SK-N-SH (cell line): ENCODE measurements at regions not wholly inside any gene's neighbourhood (a gene's known extent, or its start where the extent isn't known, plus 50 kb on each side); places are given as distances from the start of the nearest gene placed in this dataset.

Source experiments
- CTCF ChIA-PET: fragments of 300-600, 350-600 bp; formaldehyde crosslinking; extraction: SDS; loops from one replicate; lab custom pipeline; 2021; lab: Yijun Ruan, JAX
- POLR2A ChIA-PET: fragments of 350-600 bp; sonication (Branson Sonifier 250); formaldehyde crosslinking; extraction: SDS; loops from one replicate; lab custom pipeline; 2020; ENCODE audit warnings: antibody characterized with exemption, inconsistent platforms; lab: Yijun Ruan, JAX
- DNase-seq: peaks from one replicate; pipeline ENCODE4 v3.0.0; 2012
- H2AFZ ChIP-seq: fragments of 200-600 bp; sonication (generic); 2 replicates; pipeline ENCODE4 v1.8.1; 2016; ENCODE audit warnings: antibody characterized with exemption, mild to moderate bottlenecking, low read depth
- H3F3A ChIP-seq: fragments of 200-600 bp; sonication (generic); replicated peaks from 2 replicates; pipeline ENCODE3; 2016; ENCODE audit warnings: antibody characterized with exemption, mild to moderate bottlenecking; ENCODE audit not compliant: insufficient read depth
- H3K27ac ChIP-seq, 2 experiments: fragments of 200-500 bp in 1 of 2; fragments of 200-600 bp in 1 of 2; sonication (Bioruptor generic) in 1 of 2; sonication (generic), shearing (Covaris generic) in 1 of 2; 2 replicates each; pipeline versions ENCODE4 v1.5.1 to v1.6.1; 2014 to 2016; ENCODE audit warnings: low read depth in 2 of 2, inconsistent platforms in 1 of 2, low read length in 1 of 2, mild to moderate bottlenecking in 1 of 2, mixed read lengths in 1 of 2
- H3K27me3 ChIP-seq: fragments of 200-600 bp; sonication (generic), shearing (Covaris generic); 2 replicates; pipeline ENCODE4 v1.6.1; 2016; ENCODE audit warnings: mixed run types; ENCODE audit not compliant: insufficient read depth
- H3K36me3 ChIP-seq, 2 experiments: fragments of 200-500 bp in 1 of 2; fragments of 200-600 bp in 1 of 2; sonication (Bioruptor generic) in 1 of 2; sonication (generic) in 1 of 2; replicated peaks in 1 of 2; 2 replicates each; pipeline versions ENCODE3 to v1.5.1; 2014 to 2016; ENCODE audit warnings: low read length in 1 of 2, mild to moderate bottlenecking in 1 of 2; ENCODE audit not compliant: insufficient read depth in 2 of 2, control insufficient read depth in 1 of 2
- H3K4me1 ChIP-seq, 2 experiments: fragments of 200-500 bp in 1 of 2; fragments of 200-600 bp in 1 of 2; sonication (Bioruptor generic) in 1 of 2; sonication (generic), shearing (Covaris generic) in 1 of 2; 2 replicates each; pipeline versions ENCODE4 v1.5.1 to v1.6.1; 2014 to 2016; ENCODE audit warnings: low read depth in 1 of 2, low read length in 1 of 2, mixed run types in 1 of 2; ENCODE audit not compliant: insufficient read depth in 2 of 2, control insufficient read depth in 1 of 2
- H3K4me2 ChIP-seq: fragments of 200-600 bp; sonication (generic), shearing (Covaris generic); 2 replicates; pipeline ENCODE4 v1.6.1; 2017; ENCODE audit warnings: mixed run types
- H3K4me3 ChIP-seq, 2 experiments: fragments of 200-500 bp in 1 of 2; fragments of 200-600 bp in 1 of 2; sonication (Bioruptor generic) in 1 of 2; sonication (generic), shearing (Covaris generic) in 1 of 2; 2 replicates each; pipeline versions ENCODE4 v1.5.1 to v1.8.1; 2014 to 2016; ENCODE audit warnings: low read depth in 2 of 2, inconsistent platforms in 1 of 2, low read length in 1 of 2, mild to moderate bottlenecking in 1 of 2, mixed read lengths in 1 of 2, moderate library complexity in 1 of 2
- H3K79me2 ChIP-seq: fragments of 200-600 bp; sonication (generic); 2 replicates; pipeline ENCODE4 v1.8.1; 2017; ENCODE audit warnings: mild to moderate bottlenecking; ENCODE audit not compliant: insufficient read depth
- H3K9ac ChIP-seq: fragments of 200-600 bp; sonication (generic); 2 replicates; pipeline ENCODE4 v1.6.1; 2017; ENCODE audit warnings: mixed run types
- H3K9me2 ChIP-seq: fragments of 200-600 bp; sonication (generic); 2 replicates; pipeline ENCODE4 v1.6.1; 2017; ENCODE audit warnings: mixed run types
- H3K9me3 ChIP-seq: fragments of 200-600 bp; sonication (generic); 2 replicates; pipeline ENCODE4 v1.6.1; 2017; ENCODE audit warnings: mixed run types, mild to moderate bottlenecking, moderate library complexity
- H4K20me1 ChIP-seq: fragments of 200-600 bp; sonication (generic); 2 replicates; pipeline ENCODE4 v1.6.1; 2017; ENCODE audit warnings: mild to moderate bottlenecking, mixed run types; ENCODE audit not compliant: insufficient read depth
- CHD2 ChIP-seq: fragments of 150-350 bp; IDR thresholded peaks from 2 replicates; pipeline ENCODE4 v1.6.1; 2018; ENCODE audit warnings: low read length; ENCODE audit not compliant: partially characterized antibody
- ELF1 ChIP-seq: IDR thresholded peaks from 2 replicates; pipeline ENCODE4 v1.4.0; 2012
- EP300 ChIP-seq, 2 experiments: IDR thresholded peaks; 2 replicates each; pipeline versions ENCODE4 v1.4.0 to v1.6.1; 2012; ENCODE audit warnings: borderline replicate concordance in 1 of 2, low read depth in 1 of 2, low read length in 1 of 2
- FOXJ3 ChIP-seq: sonication (generic); formaldehyde crosslinking; IDR thresholded peaks from 2 replicates; pipeline ENCODE4 v1.5.1; 2020; ENCODE audit warnings: mild to moderate bottlenecking, missing genetic modification reagents
- IRF3 ChIP-seq: fragments of 150-350 bp; IDR thresholded peaks from 2 replicates; pipeline ENCODE4 v1.6.1; 2016; ENCODE audit warnings: mild to moderate bottlenecking, low read depth, low read length
- MXI1 ChIP-seq: IDR thresholded peaks from 2 replicates; pipeline ENCODE4 v1.6.1; 2012; ENCODE audit warnings: mild to moderate bottlenecking, low read depth, low read length, improper control_type of control experiment
- NFIC ChIP-seq: IDR thresholded peaks from 2 replicates; pipeline ENCODE4 v1.4.0; 2012; ENCODE audit warnings: borderline replicate concordance
- REST ChIP-seq: IDR thresholded peaks from 2 replicates; pipeline ENCODE4 v1.6.1; 2012; ENCODE audit warnings: mild to moderate bottlenecking, low read depth, low read length, moderate library complexity
- RFX5 ChIP-seq: IDR thresholded peaks from 2 replicates; pipeline ENCODE4 v1.6.1; 2012; ENCODE audit warnings: mild to moderate bottlenecking, improper control_type of control experiment, low read length
- RXRA ChIP-seq: IDR thresholded peaks from 2 replicates; pipeline ENCODE4 v1.4.0; 2012; ENCODE audit warnings: low read depth, mild to moderate bottlenecking, borderline replicate concordance
- SIN3A ChIP-seq: IDR thresholded peaks from 2 replicates; pipeline ENCODE4 v1.6.1; 2012; ENCODE audit warnings: low read depth, mild to moderate bottlenecking, low read length, moderate library complexity, borderline replicate concordance
- SMC3 ChIP-seq: IDR thresholded peaks from 2 replicates; pipeline ENCODE4 v1.6.1; 2012; ENCODE audit warnings: low read depth, low read length, improper control_type of control experiment
- TAF1 ChIP-seq: IDR thresholded peaks from 2 replicates; pipeline ENCODE4 v1.6.1; 2012; ENCODE audit warnings: low read depth, mild to moderate bottlenecking, low read length, moderate library complexity, borderline replicate concordance
- TCF12 ChIP-seq: IDR thresholded peaks from 2 replicates; pipeline ENCODE4 v1.4.0; 2012
- YY1 ChIP-seq: IDR thresholded peaks from 2 replicates; pipeline ENCODE4 v1.4.0; 2012; ENCODE audit warnings: low read depth, mild to moderate bottlenecking
- WGBS: methylation state at CpG from one replicate; pipeline ENCODE4 v1.1.6; 2017; ENCODE audit warnings: low lambda C conversion rate; 5-methylcytosine and 5-hydroxymethylcytosine counted together
- TF ChIP-seq, protein P1 (sequence below): fragments of 150-350 bp; IDR thresholded peaks from 2 replicates; pipeline ENCODE4 v1.6.1; 2017; ENCODE audit warnings: antibody characterized with exemption, low read length, low read depth, borderline replicate concordance
- TF ChIP-seq, protein P2 (sequence below): IDR thresholded peaks from 2 replicates; pipeline ENCODE4 v1.4.0; 2012; ENCODE audit warnings: low read depth, borderline replicate concordance

DNA sequence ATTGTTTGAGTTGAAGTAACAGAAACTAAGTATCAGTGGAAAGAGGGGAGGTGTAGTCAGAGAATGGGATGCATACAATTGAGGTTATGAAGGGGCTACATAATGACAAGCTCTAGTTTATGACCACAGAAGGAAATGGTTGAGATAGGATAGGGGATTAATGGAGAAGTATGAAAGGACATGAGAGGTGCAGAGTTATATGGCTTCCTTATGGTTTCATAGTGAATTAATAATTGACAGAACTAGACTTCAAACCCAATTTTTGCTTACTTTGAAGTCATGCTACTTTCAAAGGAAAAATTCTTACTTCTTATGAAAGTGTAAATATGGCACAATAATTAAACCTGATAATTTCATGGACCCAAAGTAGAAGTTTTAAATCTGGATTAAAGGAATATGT lies 340.3 kb upstream of the LRRC4C start (continued):
- TF ChIP-seq, protein P1, sequence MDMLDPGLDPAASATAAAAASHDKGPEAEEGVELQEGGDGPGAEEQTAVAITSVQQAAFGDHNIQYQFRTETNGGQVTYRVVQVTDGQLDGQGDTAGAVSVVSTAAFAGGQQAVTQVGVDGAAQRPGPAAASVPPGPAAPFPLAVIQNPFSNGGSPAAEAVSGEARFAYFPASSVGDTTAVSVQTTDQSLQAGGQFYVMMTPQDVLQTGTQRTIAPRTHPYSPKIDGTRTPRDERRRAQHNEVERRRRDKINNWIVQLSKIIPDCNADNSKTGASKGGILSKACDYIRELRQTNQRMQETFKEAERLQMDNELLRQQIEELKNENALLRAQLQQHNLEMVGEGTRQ = no peak
- TF ChIP-seq ELF1 = no peak

- H3K36me3 ChIP-seq = no peaks in the 10 kb centered on the region
- no peaks in the 10 kb centered on the region for H3K9me2 ChIP-seq
- no peak overlapping the region for H3K4me2 ChIP-seq
- no peaks in the 10 kb centered on the region for H3K27me3 ChIP-seq
- DNase-seq = no peak
- TF ChIP-seq EP300 (IDR thresholded peaks at IDR 0.05; ENCODE audit: borderline replicate concordance in 1 of 2, low read depth in 1 of 2, low read length in 1 of 2) (no peak), REST (no peak), FOXJ3 (no peak), YY1 (no peak), TCF12 (no peak), MXI1 (no peak), RXRA (no peak), RFX5 (no peak), SIN3A (no peak), IRF3 (no peak), TAF1 (no peak), NFIC (no peak), CHD2 (no peak), SMC3 (no peak)
- TF ChIP-seq, protein P2, sequence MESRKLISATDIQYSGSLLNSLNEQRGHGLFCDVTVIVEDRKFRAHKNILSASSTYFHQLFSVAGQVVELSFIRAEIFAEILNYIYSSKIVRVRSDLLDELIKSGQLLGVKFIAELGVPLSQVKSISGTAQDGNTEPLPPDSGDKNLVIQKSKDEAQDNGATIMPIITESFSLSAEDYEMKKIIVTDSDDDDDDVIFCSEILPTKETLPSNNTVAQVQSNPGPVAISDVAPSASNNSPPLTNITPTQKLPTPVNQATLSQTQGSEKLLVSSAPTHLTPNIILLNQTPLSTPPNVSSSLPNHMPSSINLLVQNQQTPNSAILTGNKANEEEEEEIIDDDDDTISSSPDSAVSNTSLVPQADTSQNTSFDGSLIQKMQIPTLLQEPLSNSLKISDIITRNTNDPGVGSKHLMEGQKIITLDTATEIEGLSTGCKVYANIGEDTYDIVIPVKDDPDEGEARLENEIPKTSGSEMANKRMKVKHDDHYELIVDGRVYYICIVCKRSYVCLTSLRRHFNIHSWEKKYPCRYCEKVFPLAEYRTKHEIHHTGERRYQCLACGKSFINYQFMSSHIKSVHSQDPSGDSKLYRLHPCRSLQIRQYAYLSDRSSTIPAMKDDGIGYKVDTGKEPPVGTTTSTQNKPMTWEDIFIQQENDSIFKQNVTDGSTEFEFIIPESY = no peak
- TF ChIP-seq, protein P1 = no peak
- no peaks in the 10 kb centered on the region for H3K79me2 ChIP-seq
- CTCF ChIA-PET = no interaction called here
- no peak overlapping the region for H3K4me3 ChIP-seq
- no peaks in the 10 kb centered on the region for H4K20me1 ChIP-seq
- H3K9ac ChIP-seq = no peak overlapping the region
- H3K27ac ChIP-seq = no peak overlapping the region
- POLR2A ChIA-PET = no interaction called here
- no peaks in the 10 kb centered on the region for H3K4me1 ChIP-seq
- H3F3A ChIP-seq = no peaks in the 10 kb centered on the region
- H2AFZ ChIP-seq = no peak overlapping the region
- 9% methylated on average over 4 of the region's 4 CpGs for WGBS
- H3K9me3 ChIP-seq = no peaks in the 10 kb centered on the region
Measured at GRCh38 chr11:41803895-41804294, 344.4 kb upstream of the LRRC4C start.
